Kidney (tissue), 13 donors: ENCODE measurements at regions not wholly inside any gene's neighbourhood (a gene's known extent, or its start where the extent isn't known, plus 50 kb on each side); places are given as distances from the start of the nearest gene placed in this dataset.

Source experiments
- DNase-seq, 5 donors: peaks; one replicate each; pipeline ENCODE4 v3.0.0-alpha.2; 2013 to 2020
- FAIRE-seq: peaks from 2 replicates; lab custom pipeline; 2012; peaks lifted over from hg19 to GRCh38; lab: Jason Lieb, UNC
- H3K27ac ChIP-seq, 2 donors: one replicate each; pipeline ENCODE4 v1.7.0; 2013; ENCODE audit warnings: low read depth in 2 of 2, low read length in 2 of 2, inconsistent platforms in 1 of 2
- H3K27me3 ChIP-seq: one replicate; pipeline ENCODE4 v1.7.1; 2013; ENCODE audit warnings: low read length, inconsistent platforms; ENCODE audit not compliant: control insufficient read depth, insufficient read depth
- H3K36me3 ChIP-seq, 3 donors: one replicate each; pipeline versions ENCODE4 v1.7.0 to v1.7.1; 2013; ENCODE audit warnings: low read length in 3 of 3, control low read depth in 1 of 3, inconsistent platforms in 1 of 3; ENCODE audit not compliant: insufficient read depth in 3 of 3, control insufficient read depth in 2 of 3
- H3K4me1 ChIP-seq, 3 donors: one replicate each; pipeline versions ENCODE4 v1.7.0 to v1.7.1; 2013; ENCODE audit warnings: low read length in 3 of 3, inconsistent platforms in 1 of 3, low read depth in 1 of 3; ENCODE audit not compliant: control insufficient read depth in 2 of 3, insufficient read depth in 2 of 3
- H3K4me3 ChIP-seq, 3 donors: one replicate each; pipeline versions ENCODE4 v1.7.0 to v1.8.1; 2013; ENCODE audit warnings: low read length in 3 of 3, control low read depth in 1 of 3, inconsistent platforms in 1 of 3
- H3K9ac ChIP-seq, 3 donors: one replicate each; pipeline versions ENCODE4 v1.7.0 to v1.7.1; 2013; ENCODE audit warnings: low read length in 3 of 3, control low read depth in 1 of 3, inconsistent platforms in 1 of 3
- H3K9me3 ChIP-seq, 3 donors: one replicate each; pipeline versions ENCODE4 v1.7.0 to v1.7.1; 2013; ENCODE audit warnings: low read length in 3 of 3, control low read depth in 1 of 3, inconsistent platforms in 1 of 3; ENCODE audit not compliant: control insufficient read depth in 2 of 3, insufficient read depth in 1 of 3
- CTCF ChIP-seq: IDR thresholded peaks from 3 replicates; pipeline ENCODE4 v1.5.1; 2012; ENCODE audit warnings: mild to moderate bottlenecking, moderate library complexity, borderline replicate concordance; ENCODE audit not compliant: insufficient read depth; ENCODE audit errors: extremely low read depth
- intact Hi-C: fragments of 100-400 bp; cut with DNase I; formaldehyde crosslinking; loops from one replicate; pipeline ENCODE4 v1.11.1; 2022
- donor health status: control.
- donor health status: control.
- donor health status: control.
- donor health status: control.
- donor health status: control.
- donor health status: DM: yes; HTN: yes; CAD: no.
- donor health status: Normal renal cell carcinoma (clear cell type).

DNA sequence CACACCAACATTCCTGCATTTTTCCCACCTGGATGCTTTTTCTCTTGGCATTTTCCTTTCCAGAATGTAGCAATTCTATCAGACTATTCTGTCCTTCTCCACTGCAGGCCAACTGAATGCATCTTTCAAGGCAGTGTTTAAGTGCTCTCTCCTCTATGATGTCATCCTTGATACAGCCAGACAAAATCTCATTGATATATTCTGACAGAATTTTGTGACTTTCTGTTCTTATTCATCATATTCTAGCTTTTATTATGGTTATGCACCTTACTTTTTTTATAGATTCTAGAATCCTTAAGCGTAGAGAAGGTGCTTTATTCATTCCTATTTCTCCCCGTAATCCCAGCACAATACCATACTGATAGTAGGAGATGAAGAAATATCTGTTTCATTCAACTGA is 355.5 kb upstream of the CCNH start:
- TF ChIP-seq CTCF: no peak
- Histone ChIP-seq H3K4me1 (no peaks in the 10 kb centered on the region), H3K9me3 (no peaks in the 10 kb centered on the region), H3K4me3 (no peak overlapping the region), H3K36me3 (no peaks in the 10 kb centered on the region), H3K9ac (no peak overlapping the region), H3K27ac (no peak overlapping the region), H3K27me3 (no peaks in the 10 kb centered on the region)
- DNase-seq (no peak), FAIRE-seq (no peak)
- intact Hi-C loops: no loop called here

GRCh38 chr5:87765009-87765408 is 352.3 kb upstream of the CCNH start:
- H3K4me3 ChIP-seq: no peak overlapping the region
- intact Hi-C loops: no loop called here
- FAIRE-seq: no peak

DNA sequence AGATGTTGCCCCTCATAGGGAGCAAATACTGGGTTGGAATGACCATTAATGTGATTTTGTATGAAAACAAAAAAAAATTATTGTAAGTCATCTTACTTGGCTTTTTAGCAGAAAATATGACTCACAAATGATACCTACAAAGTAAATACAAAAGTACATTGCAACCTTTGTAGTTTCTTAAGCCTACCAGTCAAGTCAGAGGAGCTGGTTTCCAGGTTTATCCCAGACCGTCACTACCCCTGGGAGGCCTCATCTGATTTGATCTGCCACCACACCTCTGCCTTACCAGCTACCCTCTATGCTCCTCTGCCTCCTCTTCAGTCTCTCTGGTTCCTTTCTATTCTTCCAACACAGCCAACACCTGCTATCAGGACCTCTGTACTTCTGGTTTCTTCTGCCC is 349.9 kb upstream of the CCNH start:
- Histone ChIP-seq H3K9ac (no peak overlapping the region), H3K4me3 (no peak overlapping the region), H3K27me3 (no peaks in the 10 kb centered on the region), H3K36me3 (no peaks in the 10 kb centered on the region), H3K9me3 (no peaks in the 10 kb centered on the region), H3K27ac (no peak overlapping the region), H3K4me1 (no peaks in the 10 kb centered on the region)
- FAIRE-seq: no peak
- no peak for DNase-seq
- TF ChIP-seq CTCF: no peak
- intact Hi-C loops: no loop called here

More at GRCh38 chr5:87765009-87765408, 352.3 kb upstream of the CCNH start:
- Histone ChIP-seq H3K36me3 (no peaks in the 10 kb centered on the region), H3K9me3 (no peaks in the 10 kb centered on the region), H3K4me1 (no peaks in the 10 kb centered on the region), H3K9ac (no peak overlapping the region), H3K27ac (no peak overlapping the region), H3K27me3 (no peaks in the 10 kb centered on the region)
- TF ChIP-seq CTCF: no peak
- DNase-seq: no peak

GRCh38 chr5:87756951-87757350 is 344.2 kb upstream of the CCNH start:
- TF ChIP-seq CTCF: no peak
- Histone ChIP-seq H3K4me1 (no peaks in the 10 kb centered on the region), H3K9me3 (no peaks in the 10 kb centered on the region), H3K4me3 (no peak overlapping the region), H3K36me3 (no peaks in the 10 kb centered on the region), H3K9ac (no peak overlapping the region), H3K27ac (no peak overlapping the region), H3K27me3 (peaks cover 3% of the 10 kb centered on the region)
- no peak for FAIRE-seq
- intact Hi-C loops: no loop called here
- no peak for DNase-seq
